ENCODE measurements at regions not wholly inside any gene's neighbourhood (a gene's known extent, or its start where the extent isn't known, plus 50 kb on each side); places are given as distances from the start of the nearest gene placed in this dataset.

DNA sequence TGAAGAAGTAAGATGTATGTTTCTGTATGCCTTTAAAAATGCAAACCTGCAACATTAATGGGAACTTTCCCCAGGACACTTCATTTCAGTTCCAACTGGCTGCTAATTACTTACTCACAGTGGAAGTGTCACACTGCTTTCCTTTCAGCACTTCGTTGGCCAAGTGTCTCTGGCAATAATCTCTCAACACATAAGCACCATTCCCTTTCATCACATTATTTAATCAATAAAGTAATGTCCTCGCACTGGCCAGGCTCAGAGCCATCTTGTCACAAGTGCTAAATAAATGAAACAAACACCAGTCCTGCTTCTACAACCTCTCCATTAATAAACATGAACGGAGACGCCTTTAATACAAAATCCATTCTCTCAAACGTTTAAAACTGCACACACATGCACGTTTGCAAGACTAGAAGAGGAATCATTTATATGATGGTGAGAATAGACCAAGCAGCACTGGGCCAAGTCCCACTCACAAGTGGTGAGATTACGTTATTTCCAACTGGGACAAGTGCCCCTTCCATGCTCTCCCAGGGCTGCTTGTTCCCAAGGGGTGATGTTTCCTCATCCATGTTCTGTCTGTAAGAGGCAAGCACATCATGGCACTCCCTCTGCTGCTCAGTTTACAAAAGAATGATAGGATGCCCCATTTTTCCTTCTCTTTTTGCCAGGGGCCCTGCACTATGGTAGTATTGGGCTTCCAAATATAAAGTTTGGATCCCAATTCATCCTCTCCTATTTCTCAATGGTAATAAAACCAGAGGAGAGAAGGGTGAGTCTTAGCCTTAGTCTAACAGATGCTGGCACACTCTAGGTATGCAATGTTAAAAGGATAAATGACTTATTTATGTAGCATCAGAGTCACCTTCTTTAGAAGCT is 56.8 kb upstream of the ETAA1 start:
- TF ChIP-seq CEBPB (IDR thresholded peaks at IDR 0.05; ENCODE audit: low read depth, low read length) (no peak), FOS (IDR thresholded peaks at IDR 0.05; ENCODE audit: low read depth, low read length) (no peak), RAD21 (IDR thresholded peaks at IDR 0.05; ENCODE audit: low read length) (no peak), CHD1 (IDR thresholded peaks at IDR 0.05; ENCODE audit: low read depth, low read length) (no peak), USF2 (IDR thresholded peaks at IDR 0.05; ENCODE audit: low read depth, low read length) (no peak), MXI1 (IDR thresholded peaks at IDR 0.05; ENCODE audit: borderline replicate concordance, low read depth, low read length) (no peak), NFE2L2 (IDR thresholded peaks at IDR 0.05; ENCODE audit: low read depth, low read length) (no peak), SMC3 (IDR thresholded peaks at IDR 0.05; ENCODE audit: low read depth, low read length) (no peak), MAZ (IDR thresholded peaks at IDR 0.05; ENCODE audit: borderline replicate concordance, low read depth, low read length) (no peak), RCOR1 (IDR thresholded peaks at IDR 0.05; ENCODE audit: insufficient replicate concordance, low read length) (no peak), RFX5 (IDR thresholded peaks at IDR 0.05; ENCODE audit: low read depth, low read length) (no peak)
- Histone ChIP-seq H3K4ac (ENCODE audit: low read depth, low read length) (no peak overlapping the region), H3K4me3 (ENCODE audit: insufficient read depth, low read depth, low read length) (no peak overlapping the region), H4K5ac (ENCODE audit: low read depth, low read length) (no peak overlapping the region), H3K9ac (ENCODE audit: low read depth, low read length) (no peak overlapping the region), H3K79me1 (ENCODE audit: low read depth in 1 of 2, low read length in 2 of 2) (no peaks in the 10 kb centered on the region), H3K4me2 (ENCODE audit: low read depth, low read length) (no peak overlapping the region), H2BK5ac (ENCODE audit: low read depth, low read length, poor library complexity, severe bottlenecking) (no peak overlapping the region), H3K9me1 (ENCODE audit: insufficient read depth, low read length) (no peaks in the 10 kb centered on the region), H3K9me3 (ENCODE audit: control insufficient read depth, insufficient read depth, low read length) (peaks cover 4% of the 10 kb centered on the region), H3K36me3 (ENCODE audit: control insufficient read depth, insufficient read depth, low read length) (no peaks in the 10 kb centered on the region), H3K18ac (ENCODE audit: low read depth, low read length) (no peak overlapping the region), H3K23ac (ENCODE audit: low read depth, low read length) (no peak overlapping the region), H2AK5ac (ENCODE audit: low read depth, low read length) (no peak overlapping the region), H2BK20ac (ENCODE audit: low read depth, low read length) (no peak overlapping the region), H2BK15ac (ENCODE audit: low read depth, low read length) (no peak overlapping the region), H4K8ac (ENCODE audit: low read depth in 2 of 2, low read length in 2 of 2) (no peak overlapping the region), H3K14ac (replicated peaks; ENCODE audit: low read depth, low read length) (peak overlapping the region; percentile 29; the same call in 1 of the 2 replicates), H3K4me1 (ENCODE audit: control insufficient read depth, insufficient read depth, low read length) (no peaks in the 10 kb centered on the region), H4K91ac (ENCODE audit: insufficient read depth, low read depth, low read length) (no peak overlapping the region), H3K27me3 (ENCODE audit: control insufficient read depth, insufficient read depth, low read length) (no peaks in the 10 kb centered on the region), H2AFZ (replicated peaks; ENCODE audit: low read length, poor library complexity) (no peak overlapping the region), H2AK9ac (replicated peaks; ENCODE audit: low read depth, low read length, poor library complexity) (no peak overlapping the region), H4K20me1 (ENCODE audit: insufficient read depth, low read length) (no peaks in the 10 kb centered on the region), H3K27ac (ENCODE audit: insufficient read depth, low read length) (no peak overlapping the region), H2BK120ac (ENCODE audit: low read depth, low read length) (no peak overlapping the region), H3K56ac (ENCODE audit: extremely low read depth, insufficient read depth, low read length) (no peak overlapping the region)
- intact Hi-C loops (cut with micrococcal nuclease): no loop called here
- DNase-seq (no peak), ATAC-seq (ENCODE audit: low read depth) (no peak)
- POLR2A ChIA-PET (ENCODE audit: unreplicated experiment): no interaction called here
- CTCF ChIA-PET: no interaction called here
- no CpG with 5 or more reads among the region's 7 CpGs for WGBS, 2 experiments (ENCODE audit: extremely low coverage in 2 of 2, insufficient read length in 1 of 2)
- in situ Hi-C loops (cut with MboI; ENCODE audit: low sequenced_read_pairs): no loop called here
- BruUV-seq (replicated peaks): no TSS peak
- dilution Hi-C loops (cut with HindIII; ENCODE audit: low sequenced_read_pairs, unreplicated experiment): no loop called here

Data from IMR-90 (cell line).